Panc1 (cell line): ENCODE measurements at regions not wholly inside any gene's neighbourhood (a gene's known extent, or its start where the extent isn't known, plus 50 kb on each side); places are given as distances from the start of the nearest gene placed in this dataset.
A peak's percentile ranks its signal among the peaks of the same experiment; 100 is the strongest.

Experiments
- ATAC-seq: fragments of 200-7000 bp; cut with Tn5 transposase; 2 replicates; pipeline ENCODE4 v1.9.1; 2020; ENCODE audit warnings: mild to moderate bottlenecking, moderate library complexity
- BruUV-seq: library from RNA; stranded (reverse); fragments of 400-500 nt; replicated peaks from 2 replicates; lab custom pipeline; 2021; lab: Mats Ljungman, UMichigan
- CTCF ChIA-PET: fragments of 300-600 bp; sonication (Branson Sonifier 250); formaldehyde crosslinking; loops from one replicate; lab custom pipeline; 2022; ENCODE audit warnings: antibody characterized with exemption; lab: Charles Lee
- POLR2A ChIA-PET: fragments of 300-600 bp; sonication (Branson Sonifier 250); formaldehyde crosslinking; loops from one replicate; lab custom pipeline; 2022; ENCODE audit warnings: antibody characterized with exemption; lab: Charles Lee
- DNase-seq: peaks from one replicate; pipeline ENCODE4 v3.0.0-alpha.2; 2010; ENCODE audit warnings: low read depth, low spot score
- H3K27ac ChIP-seq: 2 replicates; pipeline ENCODE4 v1.5.1; 2011; ENCODE audit warnings: mild to moderate bottlenecking, low read length, inconsistent platforms
- H3K27me3 ChIP-seq: fragments of 200-500 bp; sonication (Bioruptor generic); 2 replicates; pipeline ENCODE4 v1.6.0; 2014; ENCODE audit warnings: low read length, inconsistent platforms; ENCODE audit not compliant: control insufficient read depth, insufficient read depth
- H3K36me3 ChIP-seq: fragments of 200-500 bp; sonication (Bioruptor generic); 2 replicates; pipeline ENCODE4 v1.5.1; 2014; ENCODE audit warnings: inconsistent platforms, mild to moderate bottlenecking, low read length, moderate library complexity; ENCODE audit not compliant: control insufficient read depth, insufficient read depth
- H3K4me1 ChIP-seq: 2 replicates; pipeline ENCODE4 v1.5.1; 2011; ENCODE audit warnings: inconsistent platforms, mild to moderate bottlenecking, low read length, moderate library complexity; ENCODE audit not compliant: control insufficient read depth, insufficient read depth
- H3K4me3 ChIP-seq, 2 experiments: 2 replicates each; pipeline ENCODE4 v1.5.1; 2011 to 2012; ENCODE audit warnings: low read depth in 2 of 2, low read length in 2 of 2, mild to moderate bottlenecking in 2 of 2, inconsistent platforms in 1 of 2, moderate library complexity in 1 of 2
- H3K9me3 ChIP-seq: fragments of 200-500 bp; sonication (Bioruptor generic); 2 replicates; pipeline ENCODE4 v1.5.1; 2014; ENCODE audit warnings: low read depth, mild to moderate bottlenecking, inconsistent platforms, low read length, moderate library complexity; ENCODE audit not compliant: control insufficient read depth, insufficient read depth
- POLR2AphosphoS5 ChIP-seq: IDR thresholded peaks from 2 replicates; pipeline ENCODE4 v1.6.1; 2012; ENCODE audit warnings: mild to moderate bottlenecking, low read depth, low read length, moderate library complexity
- SIN3A ChIP-seq: IDR thresholded peaks from 2 replicates; pipeline ENCODE4 v1.6.1; 2012; ENCODE audit warnings: low read depth, mild to moderate bottlenecking, low read length, moderate library complexity, borderline replicate concordance; ENCODE audit not compliant: insufficient read depth
- TCF7L2 ChIP-seq: IDR thresholded peaks from 2 replicates; pipeline ENCODE4 v1.6.1; 2011; ENCODE audit warnings: mild to moderate bottlenecking, low read depth, low read length, inconsistent platforms
- in situ Hi-C: cut with HindIII; loops from 2 replicates; pipeline ENCODE4 v1.10.0; 2016; ENCODE audit warnings: low sequenced_read_pairs, low pct_unique_long_range_greater_than_20kb
- intact Hi-C: fragments of 100-400 bp; cut with micrococcal nuclease; formaldehyde crosslinking; loops from one replicate; pipeline ENCODE4 v1.10.0; 2022; ENCODE audit not compliant: unreplicated experiment
- TF ChIP-seq, protein P1 (sequence below): fragments of 450-650 bp; IDR thresholded peaks from 2 replicates; pipeline ENCODE4 v1.5.1; 2017; ENCODE audit warnings: mild to moderate bottlenecking
- TF ChIP-seq, protein P2 (sequence below), 2 experiments: IDR thresholded peaks; 2 replicates each; pipeline ENCODE4 v1.6.1; 2011 to 2012; ENCODE audit warnings: low read depth in 2 of 2, control low read depth in 1 of 2, low read length in 1 of 2, mild to moderate bottlenecking in 1 of 2, moderate library complexity in 1 of 2; ENCODE audit not compliant: insufficient read depth in 1 of 2

DNA sequence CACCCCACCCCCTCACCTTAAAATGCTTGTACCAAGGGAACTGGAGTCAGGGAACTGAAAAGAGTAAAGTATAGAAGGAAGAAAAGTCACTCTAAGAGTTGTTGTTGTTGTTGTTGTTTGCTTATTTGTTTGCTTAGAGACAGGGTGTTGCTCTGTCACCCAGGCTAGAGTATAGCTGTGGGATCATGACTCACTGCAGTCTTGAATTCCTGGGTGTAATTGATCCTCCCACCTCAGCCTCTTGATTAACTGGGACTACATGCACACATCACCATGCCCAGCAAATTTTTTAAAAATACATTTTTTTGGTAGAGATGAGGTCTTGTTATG is 681.6 kb upstream of the GJE1 start:
- ChIA-PET CTCF (no interaction called here), POLR2A (no interaction called here)
- in situ Hi-C loops = no loop called here

DNA sequence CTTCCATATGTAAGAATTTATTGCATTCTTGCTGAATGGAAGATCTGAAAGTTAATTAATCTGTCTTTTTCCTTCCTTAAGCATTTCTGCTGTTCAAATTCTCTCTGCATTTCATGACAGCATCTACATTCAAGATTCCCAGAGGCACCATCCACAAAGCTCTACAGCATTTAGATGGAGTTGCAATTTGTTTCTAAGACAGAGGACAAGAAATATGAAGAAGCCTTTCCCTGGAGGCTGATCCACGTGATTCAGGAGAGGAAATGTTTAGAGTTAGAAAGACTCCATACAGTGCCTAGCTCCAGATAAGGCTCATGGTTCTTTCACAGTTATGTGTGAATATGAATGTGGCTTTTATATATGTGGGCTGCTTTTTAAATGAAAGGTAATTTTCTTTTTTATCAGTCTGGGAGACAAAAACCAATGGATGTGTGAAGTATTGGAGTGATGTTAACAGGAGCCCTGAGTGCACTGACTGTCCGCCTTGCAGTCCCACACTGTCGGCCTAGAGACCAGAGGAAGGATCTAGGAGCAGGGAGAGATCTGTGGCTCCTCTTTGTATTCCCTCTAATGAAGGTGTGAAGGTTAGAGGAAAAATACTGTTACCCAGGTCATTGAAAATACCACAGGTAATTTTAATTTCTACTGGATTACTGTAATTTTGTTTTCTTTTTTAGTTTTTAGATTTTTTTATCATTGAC is 686.6 kb upstream of the GJE1 start:
- ATAC-seq = no peak

More for the DNA sequence above, 681.6 kb upstream of the GJE1 start:
- intact Hi-C loops = no loop called here
- Histone ChIP-seq H3K27ac (no peak overlapping the region), H3K27me3 (no peaks in the 10 kb centered on the region), H3K4me3 (no peak overlapping the region), H3K4me1 (no peaks in the 10 kb centered on the region), H3K36me3 (no peaks in the 10 kb centered on the region), H3K9me3 (no peaks in the 10 kb centered on the region)
- no peak for TF ChIP-seq SIN3A
- TF ChIP-seq, protein P1, sequence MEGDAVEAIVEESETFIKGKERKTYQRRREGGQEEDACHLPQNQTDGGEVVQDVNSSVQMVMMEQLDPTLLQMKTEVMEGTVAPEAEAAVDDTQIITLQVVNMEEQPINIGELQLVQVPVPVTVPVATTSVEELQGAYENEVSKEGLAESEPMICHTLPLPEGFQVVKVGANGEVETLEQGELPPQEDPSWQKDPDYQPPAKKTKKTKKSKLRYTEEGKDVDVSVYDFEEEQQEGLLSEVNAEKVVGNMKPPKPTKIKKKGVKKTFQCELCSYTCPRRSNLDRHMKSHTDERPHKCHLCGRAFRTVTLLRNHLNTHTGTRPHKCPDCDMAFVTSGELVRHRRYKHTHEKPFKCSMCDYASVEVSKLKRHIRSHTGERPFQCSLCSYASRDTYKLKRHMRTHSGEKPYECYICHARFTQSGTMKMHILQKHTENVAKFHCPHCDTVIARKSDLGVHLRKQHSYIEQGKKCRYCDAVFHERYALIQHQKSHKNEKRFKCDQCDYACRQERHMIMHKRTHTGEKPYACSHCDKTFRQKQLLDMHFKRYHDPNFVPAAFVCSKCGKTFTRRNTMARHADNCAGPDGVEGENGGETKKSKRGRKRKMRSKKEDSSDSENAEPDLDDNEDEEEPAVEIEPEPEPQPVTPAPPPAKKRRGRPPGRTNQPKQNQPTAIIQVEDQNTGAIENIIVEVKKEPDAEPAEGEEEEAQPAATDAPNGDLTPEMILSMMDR = no peak
- TF ChIP-seq, protein P2, sequence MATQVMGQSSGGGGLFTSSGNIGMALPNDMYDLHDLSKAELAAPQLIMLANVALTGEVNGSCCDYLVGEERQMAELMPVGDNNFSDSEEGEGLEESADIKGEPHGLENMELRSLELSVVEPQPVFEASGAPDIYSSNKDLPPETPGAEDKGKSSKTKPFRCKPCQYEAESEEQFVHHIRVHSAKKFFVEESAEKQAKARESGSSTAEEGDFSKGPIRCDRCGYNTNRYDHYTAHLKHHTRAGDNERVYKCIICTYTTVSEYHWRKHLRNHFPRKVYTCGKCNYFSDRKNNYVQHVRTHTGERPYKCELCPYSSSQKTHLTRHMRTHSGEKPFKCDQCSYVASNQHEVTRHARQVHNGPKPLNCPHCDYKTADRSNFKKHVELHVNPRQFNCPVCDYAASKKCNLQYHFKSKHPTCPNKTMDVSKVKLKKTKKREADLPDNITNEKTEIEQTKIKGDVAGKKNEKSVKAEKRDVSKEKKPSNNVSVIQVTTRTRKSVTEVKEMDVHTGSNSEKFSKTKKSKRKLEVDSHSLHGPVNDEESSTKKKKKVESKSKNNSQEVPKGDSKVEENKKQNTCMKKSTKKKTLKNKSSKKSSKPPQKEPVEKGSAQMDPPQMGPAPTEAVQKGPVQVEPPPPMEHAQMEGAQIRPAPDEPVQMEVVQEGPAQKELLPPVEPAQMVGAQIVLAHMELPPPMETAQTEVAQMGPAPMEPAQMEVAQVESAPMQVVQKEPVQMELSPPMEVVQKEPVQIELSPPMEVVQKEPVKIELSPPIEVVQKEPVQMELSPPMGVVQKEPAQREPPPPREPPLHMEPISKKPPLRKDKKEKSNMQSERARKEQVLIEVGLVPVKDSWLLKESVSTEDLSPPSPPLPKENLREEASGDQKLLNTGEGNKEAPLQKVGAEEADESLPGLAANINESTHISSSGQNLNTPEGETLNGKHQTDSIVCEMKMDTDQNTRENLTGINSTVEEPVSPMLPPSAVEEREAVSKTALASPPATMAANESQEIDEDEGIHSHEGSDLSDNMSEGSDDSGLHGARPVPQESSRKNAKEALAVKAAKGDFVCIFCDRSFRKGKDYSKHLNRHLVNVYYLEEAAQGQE (IDR thresholded peaks at IDR 0.05; ENCODE audit: insufficient read depth in 1 of 2, low read depth in 2 of 2, low read length in 1 of 2) = no peak
- no peak for TF ChIP-seq POLR2AphosphoS5
- TF ChIP-seq TCF7L2 = no peak
- DNase-seq = no peak
- ATAC-seq = peak; percentile 77
- BruUV-seq = no TSS peak

More for the DNA sequence above, 686.6 kb upstream of the GJE1 start:
- no peak overlapping the region for H3K27ac ChIP-seq
- in situ Hi-C loops = no loop called here
- no peaks in the 10 kb centered on the region for H3K9me3 ChIP-seq
- TF ChIP-seq, protein P1 = no peak
- TF ChIP-seq TCF7L2 = no peak
- no peak for TF ChIP-seq POLR2AphosphoS5
- TF ChIP-seq SIN3A = no peak
- TF ChIP-seq, protein P2 (IDR thresholded peaks at IDR 0.05; ENCODE audit: insufficient read depth in 1 of 2, low read depth in 2 of 2, low read length in 1 of 2) = no peak
- no TSS peak for BruUV-seq
- no peaks in the 10 kb centered on the region for H3K4me1 ChIP-seq
- POLR2A ChIA-PET = no interaction called here
- no peak overlapping the region for H3K4me3 ChIP-seq
- CTCF ChIA-PET = no interaction called here
- no peak for DNase-seq
- no peaks in the 10 kb centered on the region for H3K36me3 ChIP-seq
- no peaks in the 10 kb centered on the region for H3K27me3 ChIP-seq
- intact Hi-C loops = no loop called here
